Thyroid gland (tissue), 4 donors: ENCODE measurements at regions not wholly inside any gene's neighbourhood (a gene's known extent, or its start where the extent isn't known, plus 50 kb on each side); places are given as distances from the start of the nearest gene placed in this dataset.

Source experiments
- CTCF ChIP-seq, 6 experiments: fragments of 200-600 bp in 3 of 6; fragments of 450-650 bp in 3 of 6; sonication (generic) in 3 of 6; IDR thresholded peaks; one replicate each; pipeline ENCODE4 v1.5.1; 2016 to 2019; ENCODE audit warnings: antibody characterized with exemption in 6 of 6, mild to moderate bottlenecking in 2 of 6, inconsistent platforms in 1 of 6, moderate library complexity in 1 of 6
- POLR2A ChIP-seq, 2 donors: fragments of 450-650 bp; IDR thresholded peaks; one replicate each; pipeline ENCODE4 v1.6.1; 2017; ENCODE audit warnings: antibody characterized with exemption in 2 of 2, mild to moderate bottlenecking in 2 of 2, moderate library complexity in 1 of 2

GRCh38 chr22:49585461-49586243 lies 242.0 kb downstream of the BRD1 start:
- TF ChIP-seq CTCF (IDR thresholded peaks at IDR 0.05) (no peak), POLR2A (IDR thresholded peaks at IDR 0.05) (no peak)
